HG02870 (cell line): ENCODE measurements at regions not wholly inside any gene's neighbourhood (a gene's known extent, or its start where the extent isn't known, plus 50 kb on each side); places are given as distances from the start of the nearest gene placed in this dataset.
"Not testable (repeated sequence)": the region's sequence is repeated elsewhere in the genome, so short reads cannot be mapped to it uniquely, and the experiment has no call there.

Experiments
- ATAC-seq: cut with Tn5 transposase; IDR thresholded peaks from one replicate; pipeline ENCODE4 v1.9.1; 2021; ENCODE audit warnings: mild to moderate bottlenecking, moderate library complexity; ENCODE audit not compliant: unreplicated experiment

DNA sequence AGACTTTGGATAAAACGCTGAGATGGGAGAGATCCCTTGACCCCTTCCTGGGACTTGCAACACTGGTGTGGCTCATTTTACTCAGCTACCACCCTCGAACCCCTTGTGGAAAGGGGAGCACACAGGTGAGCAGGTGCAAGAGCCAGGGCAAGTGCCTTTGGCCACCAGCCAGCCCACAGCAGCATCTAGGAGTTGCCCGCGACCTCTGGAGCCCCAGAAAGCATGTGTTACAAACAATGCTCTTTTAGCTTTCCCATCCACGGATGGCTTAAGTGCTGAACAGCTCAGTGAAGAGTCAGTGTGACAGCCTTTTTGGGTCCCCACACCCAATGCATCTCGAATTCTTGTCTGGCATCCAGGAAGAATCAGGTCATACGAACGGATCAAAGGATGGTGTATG is 197.8 kb downstream of the MEMO1 start:
- ATAC-seq: no peak

DNA sequence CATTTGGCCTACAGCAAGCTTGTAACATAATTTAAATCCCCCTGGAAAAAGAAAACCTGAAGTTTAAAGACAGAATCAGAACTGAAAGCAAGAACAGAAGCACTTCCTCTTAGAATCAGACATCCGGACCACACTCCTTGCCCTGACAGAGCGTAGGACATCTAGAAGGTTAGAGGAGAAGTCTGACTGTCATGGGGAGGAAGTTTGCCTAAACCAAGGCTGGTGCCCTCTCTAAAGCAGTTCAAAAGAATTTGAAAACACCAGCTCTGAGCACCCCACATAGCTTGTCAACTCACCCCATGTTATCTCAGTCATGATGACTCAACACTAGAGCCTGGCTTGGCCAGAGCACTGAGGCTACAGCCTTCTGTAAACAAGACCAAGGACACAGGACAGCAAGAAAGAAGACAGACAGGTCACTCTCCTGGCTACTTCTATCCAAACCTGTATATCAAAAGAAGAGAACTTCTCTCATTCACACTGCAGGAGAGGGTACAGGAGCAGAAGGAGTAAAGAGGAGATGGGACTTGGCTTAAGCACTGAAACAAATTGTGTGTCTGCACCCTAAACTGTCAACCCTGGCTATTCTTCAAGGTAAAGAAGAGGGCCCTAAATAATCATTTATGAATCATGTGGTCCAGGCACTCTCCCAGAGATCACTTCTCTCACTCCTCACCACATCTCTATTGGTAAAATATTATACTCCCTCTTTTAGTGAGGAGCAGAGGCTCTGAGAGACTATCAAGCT is 198.6 kb downstream of the MEMO1 start:
- peak; percentile 99 for ATAC-seq

DNA sequence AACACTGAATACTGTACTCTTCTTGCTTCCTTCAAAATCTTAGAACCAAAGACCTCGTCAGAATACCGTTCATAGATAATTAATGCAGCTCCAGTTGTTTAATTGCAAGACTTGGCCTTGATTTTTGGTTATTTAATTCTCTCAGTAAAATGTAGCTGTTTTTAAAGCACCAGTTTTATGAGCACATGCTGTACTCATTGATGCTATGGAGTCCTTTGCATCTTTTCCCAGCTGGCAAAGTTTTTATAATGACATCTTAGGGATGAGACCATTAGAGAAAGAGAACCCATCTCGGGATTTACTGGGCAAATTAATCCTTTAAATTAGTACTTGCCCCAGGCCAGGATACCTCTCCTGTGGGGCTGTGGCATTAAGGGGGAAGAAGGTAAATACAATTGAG is 199.3 kb downstream of the MEMO1 start:
- ATAC-seq: no peak

DNA sequence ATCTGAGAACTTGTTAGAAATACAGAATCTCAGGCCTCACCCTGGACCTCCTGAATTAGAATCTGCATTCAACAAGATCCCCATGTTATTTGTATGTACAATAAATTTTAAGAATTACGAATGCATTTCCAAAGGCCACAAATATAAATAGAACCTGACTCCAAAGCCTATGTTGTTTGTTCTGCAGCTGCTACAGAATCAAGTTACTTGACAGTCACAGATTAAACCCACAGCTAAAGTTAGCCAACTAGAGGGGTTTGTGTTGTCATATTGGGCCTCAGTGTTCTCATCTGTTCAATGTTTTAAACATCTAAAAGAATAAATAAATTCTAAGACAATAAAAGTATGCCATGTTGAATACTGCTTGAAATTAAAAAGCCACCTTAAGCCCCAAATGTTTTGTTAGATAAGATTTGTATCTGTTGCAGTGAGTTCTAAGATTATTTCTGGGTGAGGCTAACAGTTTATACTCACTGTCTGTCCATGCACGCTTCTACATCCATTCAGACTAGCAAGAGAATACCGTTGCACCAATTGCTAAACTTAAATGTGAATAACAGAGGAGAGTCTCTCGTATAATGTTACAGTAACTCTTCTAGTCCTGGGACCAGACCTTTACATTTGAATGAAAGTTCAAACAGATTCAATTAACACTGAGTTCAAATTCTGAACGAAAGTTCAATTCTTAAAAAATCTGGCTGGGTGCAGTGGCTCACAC is 200.4 kb downstream of the MEMO1 start:
- ATAC-seq: no peak

DNA sequence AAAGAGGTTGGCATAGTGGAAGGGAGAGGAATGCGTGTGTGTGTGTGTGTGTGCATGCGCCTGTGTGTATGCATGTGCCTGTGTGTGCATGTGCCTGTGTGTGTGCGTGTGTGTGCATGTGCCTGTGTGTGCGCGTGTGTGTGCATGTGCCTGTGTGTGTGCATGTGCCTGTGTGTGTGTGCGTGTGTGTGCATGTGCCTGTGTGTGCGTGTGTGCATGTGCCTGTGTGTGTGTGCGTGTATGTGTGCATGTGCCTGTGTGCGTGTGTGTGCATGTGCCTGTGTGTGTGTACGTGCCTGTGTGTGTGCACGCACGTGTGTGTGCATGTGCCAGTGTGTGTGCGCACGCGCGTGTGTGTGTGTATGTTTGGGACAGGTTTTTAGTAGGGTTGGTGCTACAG is 205.1 kb downstream of the MEMO1 start:
- ATAC-seq: no peak

DNA sequence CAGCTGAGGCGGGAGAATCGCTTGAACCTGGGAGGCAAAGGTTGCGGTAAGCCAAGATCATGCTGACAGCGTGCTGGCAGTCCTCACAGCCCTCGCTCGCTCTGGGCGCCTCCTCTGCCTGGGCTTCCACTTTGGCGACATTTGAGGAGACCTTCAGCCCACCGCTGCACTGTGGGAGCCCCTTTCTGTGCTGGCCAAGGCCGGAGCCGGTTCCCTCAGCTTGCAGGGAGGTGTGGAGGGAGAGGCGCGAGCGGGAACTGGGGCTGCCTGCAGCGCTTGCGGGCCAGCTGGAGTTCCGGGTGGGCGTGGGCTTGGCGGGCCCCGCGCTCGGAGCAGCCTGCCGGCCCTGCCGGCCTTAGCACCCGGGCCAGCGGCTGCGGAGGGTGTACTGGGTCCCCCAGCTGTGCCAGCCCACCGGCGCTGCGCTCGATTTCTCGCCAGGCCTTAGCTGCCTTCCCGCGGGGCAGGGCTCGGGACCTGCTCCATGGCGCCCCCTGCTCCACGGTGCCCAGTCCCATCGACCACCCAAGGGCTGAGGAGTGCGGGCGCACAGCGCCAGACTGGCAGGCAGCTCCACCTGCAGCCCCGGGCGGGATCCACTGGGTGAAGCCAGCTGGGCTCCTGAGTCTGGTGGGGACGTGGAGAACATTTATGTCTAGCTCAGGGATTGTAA is 207.2 kb downstream of the MEMO1 start:
- ATAC-seq: not testable (repeated sequence)

DNA sequence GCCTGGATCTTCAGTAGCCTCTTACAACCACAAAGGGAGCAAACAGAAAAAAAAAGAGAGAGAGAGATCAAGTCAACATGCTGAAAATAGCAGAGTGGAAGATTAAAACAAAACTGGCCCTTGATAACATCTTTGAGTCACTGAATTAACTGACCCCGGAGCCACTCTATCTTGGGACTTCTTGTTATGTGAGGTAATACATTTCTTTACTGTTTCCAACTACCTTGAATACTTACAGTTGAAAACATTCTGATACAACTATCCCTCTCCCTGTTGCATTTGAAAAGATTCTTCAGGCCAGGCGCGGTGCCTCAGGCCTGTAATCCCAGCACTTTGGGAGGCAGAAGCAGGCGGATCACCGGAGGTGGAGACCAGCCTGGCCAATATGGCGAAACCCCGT is 208.1 kb downstream of the MEMO1 start:
- ATAC-seq: no peak

DNA sequence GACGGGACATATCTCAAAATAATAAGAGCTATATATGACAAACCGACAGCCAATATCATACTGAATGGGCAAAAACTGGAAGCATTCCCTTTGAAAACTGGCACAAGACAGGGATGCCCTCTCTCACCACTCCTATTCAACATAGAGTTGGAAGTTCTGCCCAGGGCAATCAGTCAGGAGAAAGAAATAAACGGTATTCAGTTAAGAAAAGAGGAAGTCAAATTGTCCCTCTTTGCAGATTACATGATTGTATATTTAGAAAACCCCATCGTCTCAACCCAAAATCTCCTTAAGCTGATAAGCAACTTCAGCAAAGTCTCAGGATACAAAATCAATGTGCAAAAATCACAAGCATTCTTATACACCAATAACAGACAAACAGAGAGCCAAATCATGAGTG is 211.5 kb downstream of the MEMO1 start:
- not testable (repeated sequence) for ATAC-seq

DNA sequence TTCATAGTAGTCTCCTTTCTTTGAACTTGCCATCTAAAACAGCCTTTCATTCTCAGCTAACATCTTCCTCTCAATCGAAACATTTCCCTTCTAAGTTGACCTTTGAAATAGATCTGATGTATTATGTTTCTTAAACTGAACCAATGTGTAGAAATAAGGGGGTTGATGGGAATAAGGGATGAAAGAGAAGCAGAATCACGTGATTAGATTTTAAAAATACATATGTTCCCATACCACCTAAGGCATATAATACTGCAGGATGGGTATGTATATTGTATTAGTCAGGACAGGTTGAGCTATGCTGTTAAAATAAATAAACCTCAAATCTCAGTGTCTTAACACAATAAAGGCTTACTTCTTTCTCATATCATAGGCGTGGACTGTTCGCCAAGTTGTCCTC is 207.5 kb upstream of the SRD5A2 start:
- no peak for ATAC-seq

DNA sequence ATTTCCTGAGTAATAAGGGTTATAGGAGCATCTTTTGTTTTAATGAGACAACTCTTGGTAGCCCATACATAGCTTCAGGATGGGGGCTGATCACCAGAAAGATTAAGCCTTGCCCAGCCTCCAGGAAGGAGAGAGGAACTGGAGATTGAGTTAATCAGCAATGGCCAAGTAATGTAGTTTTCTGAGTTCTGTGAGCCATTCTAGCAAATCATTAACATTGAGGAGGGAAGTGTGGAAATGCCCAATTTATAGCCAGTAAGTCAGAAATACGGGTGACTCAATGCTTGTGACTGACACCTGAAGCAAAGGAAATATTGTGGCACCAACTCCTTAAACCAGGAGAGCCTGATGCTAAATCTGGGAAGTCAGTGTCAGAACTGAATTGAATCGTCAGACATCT is 205.1 kb upstream of the SRD5A2 start:
- ATAC-seq: no peak

DNA sequence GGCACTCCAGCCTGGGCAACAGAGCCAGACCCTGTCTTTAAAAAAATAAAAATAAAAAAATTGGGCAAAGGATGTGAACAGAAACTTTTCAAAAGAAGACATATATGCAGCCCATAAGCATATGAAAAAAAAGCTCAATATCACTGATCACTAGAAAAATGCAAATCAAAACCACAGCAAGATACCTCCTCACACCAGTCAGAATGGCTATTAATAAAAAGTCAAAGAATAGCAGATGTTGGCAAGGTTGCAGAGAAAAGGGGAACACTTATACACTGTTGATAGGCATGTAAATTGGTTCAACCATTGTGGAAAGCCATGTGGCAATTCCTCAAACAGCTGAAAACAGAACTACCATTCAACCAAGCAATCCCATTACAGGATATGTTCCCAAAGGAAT is 204.1 kb upstream of the SRD5A2 start:
- ATAC-seq: no peak

DNA sequence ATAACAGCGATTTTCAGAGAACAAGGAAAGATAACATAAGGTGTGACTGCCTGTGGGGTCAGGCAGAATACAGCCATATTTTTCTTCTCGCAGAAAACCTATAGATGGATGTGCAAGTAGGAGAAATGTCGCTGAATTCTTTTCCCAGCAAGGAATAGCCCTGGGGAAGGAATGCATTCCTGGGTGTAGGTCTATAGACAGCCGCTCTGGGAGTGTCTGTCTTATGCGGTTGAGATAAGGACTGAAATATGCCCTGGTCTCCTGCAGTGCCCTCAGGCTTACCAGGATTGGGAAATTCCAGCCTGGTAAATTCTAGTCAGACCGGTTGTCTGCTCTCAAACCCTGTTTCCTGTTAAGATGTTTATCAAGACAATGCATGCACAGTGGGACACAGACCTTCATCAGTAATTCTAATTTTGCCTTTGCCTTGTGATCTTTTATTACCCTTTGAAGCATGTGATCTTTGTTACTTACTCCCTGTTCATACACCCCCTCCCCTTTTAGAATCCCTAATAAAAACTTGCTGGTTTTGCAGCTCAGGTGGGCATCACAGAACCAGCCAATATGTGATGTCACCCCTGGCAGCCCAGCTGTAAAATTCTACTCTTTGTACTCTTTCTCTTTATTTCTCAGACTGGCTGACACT is 202.8 kb upstream of the SRD5A2 start:
- ATAC-seq: not testable (repeated sequence)

DNA sequence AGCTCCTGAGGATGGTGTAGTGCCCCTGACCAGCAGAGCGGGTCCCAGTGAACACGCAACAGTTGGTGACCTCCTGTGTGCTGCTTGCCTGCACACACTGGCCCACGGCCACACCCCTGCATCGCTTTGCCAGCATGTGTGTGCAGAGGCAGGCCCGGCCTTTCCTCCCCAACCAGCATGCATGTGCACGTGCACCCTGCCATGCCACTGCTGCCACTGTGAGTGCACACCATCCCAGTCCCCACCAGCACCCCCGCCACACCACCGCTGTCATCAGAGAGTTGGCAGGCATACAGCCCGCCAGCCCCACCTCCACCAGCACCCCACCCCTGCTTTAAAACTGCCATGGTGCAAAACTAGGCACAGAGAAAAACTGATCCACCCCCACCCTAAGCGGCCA is 197.4 kb upstream of the SRD5A2 start:
- no peak for ATAC-seq

DNA sequence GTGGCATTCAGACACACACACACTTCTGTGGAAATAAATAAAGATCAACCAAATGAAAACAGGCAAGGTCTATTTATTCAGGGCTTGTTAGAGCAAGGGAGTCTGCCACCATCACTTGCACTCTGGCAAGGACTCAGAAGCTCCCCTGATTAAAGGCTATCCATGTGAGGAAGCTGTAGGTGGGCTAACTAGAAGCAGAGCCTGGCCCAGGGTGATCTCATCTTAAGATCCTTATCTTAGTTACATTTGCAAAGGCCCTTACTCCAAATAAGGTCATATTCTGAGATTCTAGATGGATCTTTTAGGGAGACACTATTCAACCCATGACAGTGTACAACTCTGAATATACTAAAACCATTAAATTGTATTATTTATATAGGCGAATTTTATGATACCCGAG is 190.0 kb upstream of the SRD5A2 start:
- no peak for ATAC-seq

DNA sequence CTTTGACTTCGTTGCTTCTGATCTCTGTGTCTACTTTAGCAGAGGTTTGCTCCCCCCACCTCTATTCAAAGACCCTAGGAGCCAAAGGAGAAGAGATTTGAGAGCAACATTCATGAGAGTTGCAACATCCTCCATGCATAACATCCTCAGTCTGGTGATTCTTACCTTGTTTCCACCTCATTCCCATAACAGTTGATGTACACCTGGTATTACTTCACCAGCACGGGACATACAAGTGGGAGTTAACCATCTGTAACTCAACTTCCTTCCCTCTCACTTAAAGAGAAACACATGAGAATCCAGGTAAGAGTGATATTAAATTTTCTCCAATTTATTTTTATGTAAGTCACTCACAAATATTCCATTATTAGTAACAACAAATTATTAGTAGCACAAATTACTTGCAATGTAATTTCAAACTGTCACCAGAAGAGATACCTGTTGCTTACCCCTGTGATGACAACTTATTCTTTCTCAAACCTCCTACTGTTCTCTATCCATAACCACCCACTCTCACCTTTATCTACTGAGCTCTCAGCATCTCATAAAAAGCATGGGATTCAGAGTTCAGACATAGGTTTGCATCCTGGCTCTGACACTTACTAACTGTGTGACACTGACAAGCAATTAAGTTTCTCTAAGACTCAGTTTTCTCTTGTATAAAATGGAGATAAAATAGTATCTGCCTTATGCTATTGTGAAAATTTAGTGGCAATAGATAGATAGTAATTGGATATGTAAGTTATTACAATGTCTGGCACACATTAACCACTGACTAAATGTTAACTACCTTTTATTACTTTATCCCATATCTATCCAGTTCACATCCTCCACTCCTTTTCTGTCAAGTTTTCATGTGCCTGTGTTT is 184.6 kb upstream of the SRD5A2 start:
- no peak for ATAC-seq

DNA sequence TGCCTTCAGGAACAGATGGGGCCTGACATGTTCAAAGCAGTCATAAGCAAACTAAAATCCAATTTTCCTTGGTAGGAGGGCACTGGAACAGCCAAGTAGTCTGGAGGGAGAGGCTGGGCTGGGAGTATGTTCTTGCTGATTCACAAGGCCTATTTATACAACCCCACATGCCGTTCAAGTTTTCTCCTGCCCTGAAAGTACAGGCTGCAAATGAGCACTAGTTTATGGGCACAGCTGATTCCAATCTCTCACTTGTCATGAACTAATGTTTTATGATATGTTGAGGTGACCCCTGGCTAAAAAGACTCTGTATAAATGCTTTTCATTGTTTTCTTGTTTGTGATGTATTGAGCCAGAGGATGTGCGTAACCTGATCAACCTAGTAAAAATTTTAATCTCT is 183.4 kb upstream of the SRD5A2 start:
- ATAC-seq: no peak

DNA sequence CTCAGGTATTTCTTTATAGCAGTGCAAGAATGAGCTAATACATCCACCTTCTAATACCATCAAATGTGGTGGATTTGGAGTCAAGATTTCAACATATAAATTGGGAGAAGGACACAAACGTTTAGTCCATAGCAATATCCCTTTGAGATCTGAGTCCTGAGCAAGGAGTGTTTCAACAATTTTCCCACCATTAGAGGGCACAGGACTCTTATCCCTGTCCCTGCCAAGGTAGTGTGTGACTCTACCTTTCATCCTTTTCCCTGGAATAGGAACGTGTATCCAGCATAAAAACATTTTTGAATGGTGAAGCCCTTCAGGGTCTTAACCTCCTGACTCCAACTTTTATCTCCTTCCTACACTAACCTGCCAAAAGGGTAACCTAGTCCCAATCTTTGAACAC is 181.3 kb upstream of the SRD5A2 start:
- ATAC-seq: no peak

DNA sequence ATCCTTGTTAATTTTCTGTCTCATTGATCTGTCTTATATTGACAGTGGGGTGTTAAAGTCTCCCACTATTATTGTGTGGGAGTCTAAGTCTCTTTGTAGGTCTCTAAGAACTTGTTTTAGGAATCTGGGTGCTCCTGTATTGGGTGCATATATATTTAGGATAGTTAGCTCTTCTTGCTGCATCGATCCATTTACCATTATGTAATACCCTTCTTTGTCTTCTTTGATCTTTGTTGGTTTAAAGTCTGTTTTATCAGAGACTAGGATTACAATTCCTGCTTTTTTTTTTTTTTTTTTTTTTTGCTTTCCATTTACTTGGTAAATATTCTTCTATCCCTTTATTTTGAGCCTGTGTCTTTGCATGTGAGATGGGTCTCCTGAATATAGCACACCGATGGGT is 176.6 kb upstream of the SRD5A2 start:
- not testable (repeated sequence) for ATAC-seq

DNA sequence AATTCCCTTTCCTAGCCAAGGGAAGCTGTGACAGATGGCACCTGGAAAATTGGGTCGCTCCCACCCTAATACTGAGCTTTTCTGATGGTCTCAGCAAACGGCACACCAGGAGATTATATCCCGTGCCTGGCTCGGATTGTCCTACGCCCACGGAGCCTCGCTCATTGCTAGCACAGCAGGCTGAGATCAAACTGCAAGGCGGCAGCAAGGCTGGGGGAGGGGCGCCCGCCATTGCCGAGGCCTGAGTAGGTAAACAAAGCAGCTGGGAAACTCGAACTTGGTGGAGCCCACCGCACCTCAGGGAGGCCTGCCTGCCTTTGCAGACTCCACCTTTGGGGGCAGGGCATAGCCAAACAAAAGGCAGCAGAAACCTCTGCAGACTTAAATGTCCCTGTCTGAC is 168.0 kb upstream of the SRD5A2 start:
- not testable (repeated sequence) for ATAC-seq

DNA sequence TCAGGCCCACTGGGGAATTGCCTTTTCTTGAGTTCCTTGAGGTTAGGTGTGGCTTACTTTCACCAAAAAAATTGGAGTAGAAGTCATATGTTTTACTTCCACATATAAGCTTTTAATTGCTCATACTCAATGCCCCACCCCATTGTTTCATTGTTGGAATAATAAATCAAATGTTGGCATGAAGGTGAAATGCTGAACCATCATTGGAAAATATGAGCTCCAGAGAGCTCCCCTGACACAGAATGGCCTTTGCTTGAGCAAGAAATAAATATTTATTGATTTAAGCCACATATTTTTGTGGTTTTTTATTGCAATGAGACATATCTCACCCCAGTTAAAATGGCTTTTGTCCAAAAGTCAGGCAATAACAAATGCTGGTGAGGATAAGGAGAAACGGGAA is 167.3 kb upstream of the SRD5A2 start:
- no peak for ATAC-seq

DNA sequence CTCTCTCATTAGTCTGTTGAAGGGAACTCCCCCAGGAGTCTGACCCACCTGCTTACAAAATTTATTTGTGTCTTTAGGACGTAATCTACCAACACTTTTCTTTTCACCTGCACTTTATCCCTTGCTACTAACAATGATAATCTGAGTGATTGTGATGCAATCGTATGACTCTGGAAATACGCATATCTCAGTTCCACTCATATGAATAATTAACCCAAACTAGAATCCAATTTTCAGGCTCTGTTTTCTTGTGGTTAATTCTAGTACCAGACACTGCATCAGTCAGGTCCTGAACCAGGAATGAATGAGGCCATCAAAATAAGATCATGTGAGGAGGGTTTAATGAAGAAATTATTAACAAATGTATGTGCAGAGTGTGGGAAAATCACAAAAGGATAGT is 158.4 kb upstream of the SRD5A2 start:
- no peak for ATAC-seq
